ENCODE measurements at regions not wholly inside any gene's neighbourhood (a gene's known extent, or its start where the extent isn't known, plus 50 kb on each side); places are given as distances from the start of the nearest gene placed in this dataset.

DNA sequence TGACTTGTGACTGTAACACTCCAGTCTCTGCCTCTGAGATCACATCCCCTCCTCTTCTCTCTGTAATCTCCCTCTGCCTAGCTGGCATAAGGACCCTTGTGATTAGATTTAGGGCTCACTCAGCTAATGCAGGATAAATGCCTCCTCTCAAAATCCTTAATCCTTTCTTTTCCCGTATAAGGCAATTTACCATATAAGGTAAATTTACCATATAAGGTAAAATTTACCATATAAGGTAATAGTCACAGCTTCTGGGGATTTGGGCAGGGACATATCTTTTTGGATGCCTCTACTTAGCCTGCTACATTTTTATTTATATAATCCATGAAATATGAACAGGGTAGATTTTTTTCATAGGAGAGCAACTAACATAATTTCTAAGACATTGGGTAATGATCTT lies 318.0 kb upstream of the PUM3 start:
- DNase-seq: no peak

DNA sequence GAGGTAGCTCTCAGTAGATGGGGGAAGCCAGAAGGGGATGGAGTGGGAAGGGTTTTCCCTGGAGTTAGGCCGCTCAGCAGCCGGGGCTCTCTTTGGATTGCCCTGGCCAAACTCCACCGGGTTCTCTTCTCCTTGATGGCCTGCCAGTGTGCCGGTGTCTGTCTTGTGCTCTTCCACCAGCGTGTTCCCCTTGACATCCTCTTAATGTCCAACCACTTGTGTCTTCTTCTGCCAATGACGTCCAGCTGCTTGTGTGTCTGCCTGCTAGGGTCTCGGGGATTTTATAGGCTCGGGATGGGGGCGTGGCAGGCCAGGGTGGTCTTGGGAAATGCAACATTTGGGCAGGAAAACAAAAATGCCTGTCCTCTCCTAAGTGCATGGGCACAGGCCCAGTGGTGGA lies 313.1 kb upstream of the PUM3 start:
- DNase-seq: no peak

DNA sequence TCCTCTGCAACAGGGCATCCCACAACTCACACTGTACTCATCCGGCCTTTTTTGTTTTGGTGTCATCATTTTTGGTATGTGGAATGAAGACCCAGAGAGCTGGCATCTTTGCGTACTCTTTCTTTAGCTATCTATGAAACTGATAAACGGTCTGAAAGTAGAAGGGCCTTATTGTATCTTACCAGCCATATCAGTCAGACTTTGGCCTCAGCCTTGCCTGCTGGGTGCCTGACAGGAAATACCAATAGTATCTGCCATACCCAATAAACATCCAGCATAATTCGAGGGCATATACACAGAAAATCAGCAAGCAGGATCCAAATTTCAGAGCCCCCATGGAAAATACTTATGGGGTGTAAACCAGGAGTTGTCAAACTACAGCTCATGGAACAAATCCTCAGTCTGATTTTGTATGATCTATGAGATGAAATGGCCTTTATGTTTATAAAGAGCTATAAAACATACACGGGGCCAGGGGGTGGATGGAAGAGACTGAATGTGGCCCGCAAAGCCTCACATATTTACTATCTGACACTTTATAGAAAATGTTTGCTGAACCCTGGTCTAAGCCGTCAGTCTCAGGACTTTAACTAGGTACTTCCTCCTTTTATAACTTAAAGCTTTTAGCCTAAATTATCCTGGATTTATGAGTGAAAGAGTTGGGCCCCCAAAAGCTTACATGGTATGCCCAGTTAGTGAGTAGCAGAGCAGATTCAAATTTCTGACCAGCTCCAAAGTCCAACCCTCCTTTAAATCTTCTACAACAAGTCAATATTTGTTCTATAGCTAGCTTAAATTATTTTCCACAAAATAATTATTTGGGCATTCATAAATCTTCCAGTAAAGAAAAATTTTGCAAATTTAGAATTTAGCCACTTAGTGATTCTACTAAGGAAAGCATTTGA lies 308.0 kb upstream of the PUM3 start:
- no peak for DNase-seq

DNA sequence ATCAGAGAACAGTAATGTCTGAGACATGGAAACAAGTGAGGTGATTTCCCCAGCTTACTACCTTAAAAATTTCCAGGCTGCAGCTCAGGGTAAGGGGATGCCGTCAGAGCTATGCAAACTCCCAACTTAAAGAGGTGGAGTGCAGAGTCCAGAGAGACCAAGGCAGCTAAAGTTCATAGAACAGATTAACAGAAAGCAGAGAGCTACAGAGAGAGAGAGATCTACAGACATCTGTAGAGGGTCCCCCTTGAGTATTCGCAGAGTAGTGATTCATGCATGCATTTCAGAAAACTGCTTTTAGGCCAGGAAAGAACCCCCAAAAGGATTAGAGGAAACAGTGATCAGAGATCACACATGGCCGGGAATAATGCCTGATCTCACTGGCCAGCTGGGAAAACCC lies 306.2 kb upstream of the PUM3 start:
- DNase-seq: no peak

DNA sequence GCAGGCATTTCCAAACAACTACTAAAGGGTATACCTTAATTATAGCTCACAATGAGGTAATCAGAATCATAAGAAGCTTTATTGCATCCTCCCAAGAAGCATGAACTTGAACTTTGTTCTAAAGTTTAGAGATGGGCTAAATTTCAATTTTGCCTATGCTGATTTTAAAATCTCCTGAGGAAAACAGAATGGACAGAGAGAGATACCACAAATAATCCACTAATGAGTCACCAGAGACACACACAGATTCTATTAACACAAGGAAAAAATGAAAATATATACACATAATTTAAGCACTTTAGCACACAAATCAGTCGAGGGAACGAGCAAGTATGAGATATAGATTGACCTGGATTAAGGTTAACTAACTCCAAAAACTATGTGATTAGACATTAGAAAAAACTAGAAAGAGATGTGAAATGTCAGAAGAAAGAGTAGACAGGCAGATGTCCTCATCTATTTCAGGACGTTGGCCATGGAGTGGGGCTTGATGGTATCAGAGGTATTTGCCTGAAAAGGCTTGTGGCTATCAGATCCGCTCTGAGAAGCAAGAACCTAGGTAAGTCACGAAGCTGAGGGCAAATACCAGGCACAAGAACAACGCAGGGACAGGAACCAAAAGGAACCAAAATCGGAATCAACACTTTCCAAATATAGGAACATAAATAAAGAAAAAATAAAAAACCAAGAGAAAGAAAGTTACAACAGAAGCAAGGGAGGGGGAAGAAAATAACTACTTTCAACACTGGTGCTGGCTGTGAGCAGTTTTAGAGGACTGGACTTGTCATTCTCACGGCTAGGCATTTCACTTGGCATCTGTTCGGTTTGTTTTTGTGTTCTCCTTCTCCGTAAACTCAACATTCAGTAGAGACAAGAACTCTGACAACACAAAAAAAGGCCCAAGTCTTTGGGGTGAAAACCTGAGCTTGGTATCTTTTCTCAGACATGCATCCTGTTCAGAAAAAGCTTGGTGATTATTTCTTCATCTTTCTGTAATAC lies 294.6 kb upstream of the PUM3 start:
- DNase-seq: no peak

DNA sequence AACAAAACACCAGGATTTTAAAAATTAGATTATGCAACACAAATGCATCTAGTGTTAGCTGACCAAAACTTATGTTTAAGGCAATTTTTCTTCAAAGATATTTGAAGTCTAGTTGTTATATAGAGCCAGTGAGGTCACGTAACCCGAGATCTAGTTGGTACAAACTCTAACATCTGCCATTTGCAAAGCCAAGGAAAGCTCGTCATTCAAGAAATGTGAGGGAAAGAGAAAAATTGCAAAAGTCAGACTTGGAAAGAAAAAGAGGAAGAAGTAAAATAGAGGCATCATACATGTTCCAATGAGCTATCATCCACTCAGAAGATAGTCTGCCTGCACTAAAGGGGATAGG lies 293.4 kb upstream of the PUM3 start:
- no peak for DNase-seq

DNA sequence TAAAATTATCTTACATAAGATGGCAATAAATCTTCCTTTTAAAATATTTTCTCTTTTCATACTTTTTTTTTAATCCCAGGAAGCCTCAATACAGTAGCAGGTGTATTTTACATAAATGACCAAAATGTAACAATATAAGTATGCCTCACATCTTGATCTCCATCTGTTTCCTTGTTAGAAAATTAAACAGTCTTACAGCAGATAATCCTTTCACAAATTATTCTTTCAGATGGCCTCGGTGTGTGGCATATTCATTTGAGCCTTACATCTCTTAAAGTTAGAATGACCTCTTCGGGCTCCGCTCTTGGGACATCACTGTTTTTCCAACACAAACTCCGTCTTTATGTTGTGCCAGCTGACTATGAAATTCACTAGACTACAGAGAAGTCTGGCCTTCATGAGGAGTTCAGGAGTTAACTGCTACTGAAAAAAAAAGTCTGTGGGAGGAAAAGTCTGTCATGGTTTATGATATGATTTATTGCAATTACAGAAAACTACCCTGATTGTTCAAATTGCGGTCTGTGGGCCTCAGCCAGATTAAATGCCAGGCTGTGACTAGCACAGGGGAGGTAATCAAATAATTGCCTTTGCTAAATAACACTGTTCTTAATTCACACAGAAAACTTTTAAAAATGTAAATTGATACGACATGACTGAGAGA lies 292.9 kb upstream of the PUM3 start:
- DNase-seq: no peak

DNA sequence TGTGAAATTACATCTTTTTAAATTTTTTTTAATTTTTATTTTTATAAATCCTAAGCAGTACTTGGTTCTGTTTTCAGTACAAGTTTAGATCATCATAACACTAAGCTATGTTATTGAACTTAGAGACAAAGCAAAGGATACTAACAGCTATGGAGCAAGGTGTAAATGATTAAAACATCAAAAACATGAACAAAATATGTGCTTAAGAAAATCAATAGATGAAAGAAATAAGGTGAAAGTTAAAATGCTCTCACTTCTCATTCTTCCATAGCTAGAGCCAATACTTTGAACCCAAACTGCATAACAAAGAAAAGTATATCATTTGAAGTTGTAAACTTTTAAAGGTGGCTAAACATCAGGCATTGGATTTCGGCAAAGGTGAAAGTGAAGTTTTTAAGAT lies 292.3 kb upstream of the PUM3 start:
- no peak for DNase-seq

DNA sequence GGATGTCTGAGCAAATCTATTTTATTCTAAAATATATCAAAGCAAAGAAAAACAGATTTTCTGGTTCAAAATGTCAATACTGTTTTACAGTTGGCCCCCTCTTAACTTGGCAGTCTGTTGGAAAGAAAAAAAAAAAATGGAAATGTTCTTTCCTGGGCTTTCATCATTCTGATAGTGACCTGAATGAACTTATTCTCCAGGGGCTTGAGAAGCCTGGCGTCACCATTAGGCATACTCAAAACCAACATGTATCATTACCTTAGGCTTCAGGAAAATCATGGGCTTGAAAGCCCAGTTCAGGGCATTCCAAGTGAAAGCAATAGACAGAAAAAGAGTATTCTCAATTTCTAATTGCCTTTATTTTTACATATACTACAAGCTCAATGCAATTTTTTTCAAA lies 283.7 kb upstream of the PUM3 start:
- no peak for DNase-seq

DNA sequence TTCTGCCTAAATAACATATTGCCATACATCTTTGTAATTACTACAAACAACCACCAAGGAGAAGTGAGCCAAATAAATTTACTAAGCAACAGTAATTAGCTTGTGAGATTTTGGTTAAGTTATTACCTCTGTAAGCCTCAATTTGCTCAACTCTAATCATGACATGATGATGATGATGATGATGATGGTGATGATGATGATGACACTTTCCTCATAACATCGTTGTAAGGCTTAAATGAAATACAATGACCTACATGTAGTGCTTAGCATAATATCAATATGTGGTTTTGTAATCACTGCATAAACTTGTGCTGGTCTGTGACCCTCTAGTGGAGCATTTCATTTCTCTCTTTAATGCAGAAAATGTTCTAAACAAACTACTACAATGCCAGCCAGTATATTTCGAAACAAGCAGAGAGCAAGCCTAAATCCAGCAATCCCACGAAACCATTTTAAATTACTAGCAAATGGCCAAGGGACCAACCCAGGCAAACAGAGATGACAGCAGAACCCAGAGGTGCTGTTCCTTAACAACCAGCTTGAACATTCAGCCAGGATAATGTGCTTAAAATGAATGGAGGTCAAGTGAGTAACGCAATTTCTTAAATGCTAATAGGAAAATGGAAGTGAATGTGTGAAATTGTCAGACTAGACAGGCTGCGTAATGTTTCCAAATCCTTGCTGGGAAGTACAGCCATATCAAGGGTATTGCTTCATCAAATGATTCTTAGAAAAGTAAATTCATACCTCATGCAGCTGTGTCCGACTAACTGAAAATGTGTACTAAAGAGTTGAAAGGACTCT lies 281.9 kb upstream of the PUM3 start:
- no peak for DNase-seq

DNA sequence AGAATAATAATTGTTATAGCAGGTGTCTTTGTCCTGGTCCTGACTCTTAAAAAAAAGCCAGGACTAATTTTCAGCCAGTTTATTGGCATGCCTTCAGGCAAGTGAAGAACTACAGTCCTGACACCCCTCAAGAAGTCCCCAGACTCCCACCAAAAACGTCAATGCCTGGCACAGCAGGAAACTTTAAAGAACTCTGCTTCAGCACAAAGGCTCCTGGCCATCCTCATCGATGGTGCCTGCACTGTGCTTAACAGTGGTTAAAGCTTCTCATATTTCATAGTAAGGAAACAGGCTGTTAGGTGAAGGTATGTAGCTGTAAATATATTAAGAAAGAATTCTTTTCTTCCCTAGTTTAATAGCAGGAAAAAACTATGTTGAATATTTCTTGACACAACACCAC lies 280.1 kb upstream of the PUM3 start:
- DNase-seq: no peak

DNA sequence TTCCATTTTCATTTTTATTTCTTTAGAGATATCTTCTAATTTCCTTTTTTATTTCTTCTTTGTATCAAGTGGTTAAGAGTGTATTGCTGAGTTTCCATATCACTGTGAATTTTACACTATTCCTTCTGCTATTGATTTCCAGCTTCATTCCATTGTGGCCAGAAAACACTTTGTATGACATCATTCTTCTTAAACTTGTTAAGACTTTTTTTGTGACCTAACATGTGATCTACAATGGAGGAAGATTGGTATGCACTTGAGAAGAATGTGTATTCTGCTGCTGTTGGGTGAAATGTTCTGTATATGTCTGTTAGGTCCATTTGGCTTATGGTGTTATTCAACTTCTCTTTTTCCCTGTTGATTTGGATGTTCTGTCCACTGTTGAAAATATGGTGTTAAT lies 274.2 kb upstream of the PUM3 start:
- no peak for DNase-seq

DNA sequence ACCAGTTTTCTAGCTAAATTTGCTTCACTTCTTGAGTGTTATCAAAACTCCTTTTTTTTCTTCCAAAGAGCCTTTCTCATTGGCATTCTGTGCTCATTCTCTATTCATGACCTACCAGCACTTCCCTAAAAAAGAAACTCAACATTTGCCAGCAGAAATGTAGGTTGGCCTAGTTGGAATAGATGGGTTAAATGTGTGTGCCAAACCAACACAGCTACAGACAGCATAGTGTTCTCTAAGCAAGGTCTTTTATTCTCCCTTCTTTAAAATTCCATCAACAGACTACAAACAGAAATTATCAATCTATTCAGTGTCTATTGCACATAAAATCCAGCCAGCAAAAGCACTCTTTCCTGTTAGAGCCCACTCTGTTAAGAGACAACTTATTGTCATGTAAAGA lies 255.8 kb upstream of the PUM3 start:
- DNase-seq: no peak

DNA sequence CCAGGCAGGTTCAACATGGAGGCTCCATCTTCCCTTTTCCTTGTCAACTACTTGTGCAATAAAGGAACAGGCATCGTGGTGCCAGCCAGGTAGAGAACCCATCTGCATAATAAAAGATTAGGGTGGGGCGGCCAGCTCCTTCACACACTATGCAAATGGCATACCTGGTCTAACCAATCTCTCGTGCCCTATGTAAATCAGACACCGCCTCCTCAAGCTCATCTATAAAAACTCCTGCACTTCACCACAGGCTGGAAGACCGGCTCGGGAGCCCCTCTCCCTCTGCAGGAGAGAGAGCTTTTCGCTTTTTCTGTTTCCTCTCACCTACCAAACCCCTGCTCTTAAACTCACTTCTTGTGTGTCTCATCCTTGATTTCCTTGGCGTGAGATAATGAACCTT lies 244.3 kb upstream of the PUM3 start:
- DNase-seq: no peak

DNA sequence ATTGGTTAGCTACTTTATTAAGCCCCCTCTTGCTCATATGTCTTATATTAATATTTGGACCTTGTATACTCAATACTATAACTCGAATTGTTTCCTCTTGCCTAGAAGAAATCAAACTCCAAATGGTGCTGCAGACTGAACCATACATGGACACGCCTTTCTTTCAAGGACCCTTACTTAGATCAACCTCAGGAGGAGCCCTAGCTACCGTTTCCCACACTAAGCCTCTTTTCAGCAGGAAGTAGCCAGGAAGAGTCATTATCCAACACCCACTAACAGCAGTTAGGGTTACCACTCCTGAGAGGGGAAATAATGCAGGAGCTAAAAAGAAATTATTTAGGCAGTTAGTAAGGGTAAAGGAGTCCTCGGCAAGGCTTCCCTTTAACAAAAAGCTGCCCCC lies 243.8 kb upstream of the PUM3 start:
- DNase-seq: no peak

DNA sequence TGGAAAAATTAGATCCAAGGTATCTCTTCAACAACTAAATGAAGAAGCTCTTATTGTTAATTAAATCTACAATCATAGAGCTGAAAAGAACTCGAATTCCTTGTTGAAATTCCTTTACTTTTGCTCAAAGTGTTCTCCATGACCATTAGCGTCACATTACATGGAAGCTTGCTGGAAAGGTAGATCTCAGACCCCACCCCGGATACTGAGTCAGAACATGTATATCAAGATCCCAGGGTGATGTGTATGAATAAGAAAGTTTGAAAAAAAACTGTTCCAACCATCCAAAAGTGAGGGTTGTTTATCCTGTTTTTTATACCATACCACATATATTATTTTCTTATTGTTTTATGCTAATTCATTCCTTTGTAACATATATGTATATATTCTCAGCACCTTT lies 237.1 kb upstream of the PUM3 start:
- no peak for DNase-seq

DNA sequence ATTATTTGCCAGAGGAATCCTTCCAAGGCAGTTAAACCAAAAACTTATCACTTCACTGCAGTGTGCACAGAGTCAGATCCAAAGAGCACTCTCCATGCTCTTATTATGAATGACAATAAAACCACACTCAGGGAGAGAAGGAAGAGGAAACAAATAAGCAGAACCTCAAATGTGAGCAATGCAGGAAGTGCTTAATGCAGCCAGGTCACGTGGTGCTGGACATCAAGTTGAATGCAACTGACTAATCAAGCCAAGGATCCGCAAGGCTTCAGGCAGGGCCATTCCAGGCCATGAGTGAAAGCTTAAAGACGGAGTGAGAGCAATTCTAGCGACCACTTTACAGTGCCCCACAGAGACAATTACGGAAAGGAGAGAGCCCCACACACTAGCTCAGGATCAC lies 230.4 kb upstream of the PUM3 start:
- no peak for DNase-seq

DNA sequence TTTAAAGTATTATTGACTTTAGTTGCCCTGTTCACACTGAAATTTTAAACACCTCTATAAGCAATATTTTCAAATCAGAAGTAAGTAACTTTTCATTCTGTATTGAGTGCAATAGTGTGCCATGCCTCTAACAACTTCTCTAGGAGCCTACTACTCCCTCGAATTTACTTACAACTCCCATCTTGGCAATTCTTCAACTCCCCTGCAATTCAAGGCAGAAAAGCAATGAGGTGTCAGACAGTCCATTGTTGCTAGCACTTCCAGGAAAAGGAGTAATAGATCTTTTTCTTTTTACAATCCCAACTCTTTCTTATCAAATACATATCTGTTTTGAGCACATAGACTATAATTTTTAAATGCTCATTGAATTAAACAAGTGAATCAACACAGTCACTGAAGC lies 222.7 kb upstream of the PUM3 start:
- DNase-seq: no peak

DNA sequence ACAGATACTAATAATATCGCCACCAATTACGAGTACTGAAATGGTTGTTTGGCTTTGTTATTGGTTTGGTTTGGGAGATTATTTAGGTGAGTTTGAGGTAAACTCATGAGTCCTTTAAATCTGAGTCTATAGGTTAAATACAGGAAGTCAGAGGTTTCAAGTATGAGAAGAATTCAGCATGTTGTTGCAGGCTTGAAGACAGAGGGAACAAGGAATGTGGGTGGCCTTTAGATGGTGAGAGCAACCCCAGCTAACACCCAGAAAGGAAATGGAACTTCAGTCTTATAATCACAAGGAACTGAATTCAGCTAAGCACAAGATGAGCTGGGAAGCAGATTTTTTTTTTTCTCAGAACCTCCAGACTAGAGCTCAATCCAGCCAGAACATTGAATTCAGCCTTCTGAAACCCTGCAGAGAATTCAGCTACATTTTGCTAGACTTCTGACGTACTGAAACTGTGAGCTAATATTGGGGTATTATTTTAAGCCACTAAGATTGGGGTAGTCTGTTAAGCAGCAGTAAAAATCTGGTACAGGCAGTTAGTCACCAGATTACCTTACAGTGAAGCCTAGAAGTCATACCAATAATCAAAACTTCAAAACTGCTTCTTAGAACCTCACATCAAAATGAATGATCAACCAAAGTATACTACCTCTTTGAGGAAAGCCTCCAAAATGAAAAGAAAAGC lies 216.0 kb upstream of the PUM3 start:
- DNase-seq: no peak

DNA sequence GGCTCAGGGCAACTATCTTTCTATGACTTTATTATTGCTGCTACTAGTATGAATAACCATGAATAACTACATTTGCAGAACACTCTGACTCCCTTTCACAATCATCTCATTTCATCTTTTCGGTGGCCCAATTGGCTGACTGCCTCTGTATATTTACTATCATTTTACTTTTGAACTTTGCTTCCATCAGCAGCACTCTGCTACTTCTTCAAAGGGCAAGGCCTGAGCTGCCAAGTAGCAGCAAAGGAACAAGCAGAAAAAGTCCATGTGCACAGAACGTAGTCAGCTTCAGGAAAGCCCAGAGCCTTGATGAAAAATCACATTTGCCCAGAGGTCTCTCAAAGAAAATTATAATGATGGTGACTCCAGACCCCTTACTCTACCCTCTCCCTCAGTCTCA lies 214.5 kb upstream of the PUM3 start:
- DNase-seq: no peak

DNA sequence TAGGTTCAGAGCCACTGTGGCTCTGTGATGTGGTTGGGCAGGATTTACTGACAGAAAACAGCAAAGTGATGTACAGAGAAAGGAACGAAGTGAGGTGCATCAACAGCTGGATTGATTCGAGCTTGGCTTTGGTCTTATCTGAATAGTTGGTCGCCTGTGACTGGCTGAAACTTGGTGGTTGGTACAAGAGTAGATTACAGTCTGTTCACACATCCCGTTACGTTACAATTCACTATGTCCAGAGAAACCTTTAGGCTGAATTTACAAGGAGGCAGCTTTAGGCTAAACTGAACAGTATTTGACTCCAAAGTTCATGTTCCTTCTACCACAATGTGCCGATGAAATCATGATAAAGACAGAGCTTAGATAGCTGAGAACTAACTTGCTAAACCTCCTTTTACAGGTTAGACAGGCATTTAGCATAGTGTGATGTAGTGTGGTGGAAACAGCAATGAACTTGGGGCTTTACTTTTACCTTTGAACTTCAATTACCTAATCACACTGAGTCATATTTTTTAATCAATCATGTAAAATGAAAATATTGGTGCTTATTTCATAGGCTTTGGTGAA lies 210.2 kb upstream of the PUM3 start:
- no peak for DNase-seq

DNA sequence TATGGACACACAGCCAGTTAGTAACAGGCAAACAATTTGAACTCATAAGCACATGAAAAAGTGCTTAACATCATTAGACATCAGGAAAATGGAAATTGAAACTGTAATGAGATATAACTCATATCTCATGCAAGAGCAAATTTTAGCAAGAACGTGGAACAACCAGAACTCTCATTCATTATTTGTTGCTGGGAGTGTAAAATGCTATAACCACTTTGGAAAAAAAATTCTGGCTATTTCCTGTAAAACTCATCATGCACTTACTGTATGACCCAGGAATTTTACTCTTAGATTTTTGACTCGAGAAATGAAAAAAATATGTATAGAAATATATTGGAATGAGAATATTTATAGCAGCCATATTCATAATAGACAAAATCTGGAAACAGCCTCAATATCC lies 205.7 kb upstream of the PUM3 start:
- no peak for DNase-seq
